ENCODE measurements at regions not wholly inside any gene's neighbourhood (a gene's known extent, or its start where the extent isn't known, plus 50 kb on each side); places are given as distances from the start of the nearest gene placed in this dataset.

- no peak for DNase-seq (ENCODE audit: unreplicated experiment)
- BruUV-seq (replicated peaks): no TSS peak
- H3K27ac Mint-ChIP-seq (ENCODE audit: low read depth, unreplicated experiment): no peak overlapping the region
- TF ChIP-seq, protein P1, sequence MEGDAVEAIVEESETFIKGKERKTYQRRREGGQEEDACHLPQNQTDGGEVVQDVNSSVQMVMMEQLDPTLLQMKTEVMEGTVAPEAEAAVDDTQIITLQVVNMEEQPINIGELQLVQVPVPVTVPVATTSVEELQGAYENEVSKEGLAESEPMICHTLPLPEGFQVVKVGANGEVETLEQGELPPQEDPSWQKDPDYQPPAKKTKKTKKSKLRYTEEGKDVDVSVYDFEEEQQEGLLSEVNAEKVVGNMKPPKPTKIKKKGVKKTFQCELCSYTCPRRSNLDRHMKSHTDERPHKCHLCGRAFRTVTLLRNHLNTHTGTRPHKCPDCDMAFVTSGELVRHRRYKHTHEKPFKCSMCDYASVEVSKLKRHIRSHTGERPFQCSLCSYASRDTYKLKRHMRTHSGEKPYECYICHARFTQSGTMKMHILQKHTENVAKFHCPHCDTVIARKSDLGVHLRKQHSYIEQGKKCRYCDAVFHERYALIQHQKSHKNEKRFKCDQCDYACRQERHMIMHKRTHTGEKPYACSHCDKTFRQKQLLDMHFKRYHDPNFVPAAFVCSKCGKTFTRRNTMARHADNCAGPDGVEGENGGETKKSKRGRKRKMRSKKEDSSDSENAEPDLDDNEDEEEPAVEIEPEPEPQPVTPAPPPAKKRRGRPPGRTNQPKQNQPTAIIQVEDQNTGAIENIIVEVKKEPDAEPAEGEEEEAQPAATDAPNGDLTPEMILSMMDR (IDR thresholded peaks at IDR 0.05; ENCODE audit: unreplicated experiment): no peak
- CTCF ChIA-PET: interaction anchor here (0.6 kb wide), 1 partner anchor 749 kb away, joined by 3 read pairs; no protein-coding TSS in a partner anchor
- H3K4me3 Mint-ChIP-seq (ENCODE audit: unreplicated experiment): no peak overlapping the region
- H3K36me3 Mint-ChIP-seq (ENCODE audit: insufficient read depth, unreplicated experiment): no peaks in the 10 kb centered on the region
- H3K9me3 Mint-ChIP-seq (ENCODE audit: unreplicated experiment): no peaks in the 10 kb centered on the region
- no peaks in the 10 kb centered on the region for H3K27me3 Mint-ChIP-seq (ENCODE audit: insufficient read depth, unreplicated experiment)
- POLR2A ChIA-PET: no interaction called here
- no peaks in the 10 kb centered on the region for H3K4me1 Mint-ChIP-seq (ENCODE audit: insufficient read depth, unreplicated experiment)
- intact Hi-C loops (cut with micrococcal nuclease): no loop called here
Observed at GRCh38 chr12:17108877-17109541, 503.0 kb upstream of the LMO3 start.

DNA sequence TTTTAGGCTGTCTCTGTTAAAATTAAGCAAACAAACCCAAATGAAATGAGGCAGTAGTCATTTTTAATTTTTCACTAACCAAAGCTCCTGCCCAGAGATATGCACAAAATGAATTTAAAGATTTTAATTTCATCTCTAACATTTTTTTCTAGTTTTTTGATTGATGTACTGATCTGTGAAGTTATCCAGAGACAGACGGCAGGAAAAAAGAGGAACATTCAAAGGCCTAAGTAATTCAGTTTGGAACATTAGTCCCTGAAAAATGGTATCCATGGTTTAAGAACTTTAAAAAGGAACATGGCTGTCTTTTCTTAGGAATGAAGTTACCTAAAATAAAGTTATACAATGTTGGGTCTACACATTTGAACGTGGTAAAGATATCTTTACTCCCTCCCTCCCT lies 498.8 kb upstream of the LMO3 start:
- Mint-ChIP-seq H3K4me1 (ENCODE audit: insufficient read depth, unreplicated experiment) (no peaks in the 10 kb centered on the region), H3K4me3 (ENCODE audit: unreplicated experiment) (no peak overlapping the region), H3K9me3 (ENCODE audit: unreplicated experiment) (no peaks in the 10 kb centered on the region), H3K27me3 (ENCODE audit: insufficient read depth, unreplicated experiment) (peaks cover 2% of the 10 kb centered on the region), H3K36me3 (ENCODE audit: insufficient read depth, unreplicated experiment) (no peaks in the 10 kb centered on the region), H3K27ac (ENCODE audit: low read depth, unreplicated experiment) (no peak overlapping the region)
- BruUV-seq (replicated peaks): no TSS peak
- intact Hi-C loops (cut with micrococcal nuclease): no loop called here
- ChIA-PET CTCF (no interaction called here), POLR2A (no interaction called here)
- no peak for DNase-seq (ENCODE audit: unreplicated experiment)
- TF ChIP-seq, protein P1 (IDR thresholded peaks at IDR 0.05; ENCODE audit: unreplicated experiment): no peak

DNA sequence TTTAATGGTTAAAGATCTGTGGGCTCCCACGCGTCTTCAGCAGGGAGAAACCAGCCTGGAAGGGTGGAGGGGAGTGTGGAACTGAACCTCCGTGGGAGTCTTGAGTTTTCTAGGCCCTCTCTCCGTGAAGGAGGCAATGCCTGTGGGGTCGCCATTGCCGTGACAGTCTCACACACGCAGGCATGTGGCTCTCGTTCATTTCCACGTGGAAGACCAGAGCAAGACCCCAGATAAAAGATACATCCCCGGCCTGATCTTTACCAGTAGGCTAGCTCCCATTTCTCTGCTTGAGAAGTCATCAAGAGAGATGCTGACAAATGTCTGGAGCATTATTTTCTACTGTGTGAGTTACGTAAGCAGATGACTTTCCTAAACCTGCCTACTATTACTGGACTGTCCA lies 491.7 kb upstream of the LMO3 start:
- CTCF ChIA-PET: interaction anchor here (0.6 kb wide), 1 partner anchor 77 kb away, joined by 3 read pairs; no protein-coding TSS in a partner anchor
- intact Hi-C loops (cut with micrococcal nuclease): no loop called here
- Mint-ChIP-seq H3K27me3 (ENCODE audit: insufficient read depth, unreplicated experiment) (peaks cover 33% of the 10 kb centered on the region), H3K27ac (ENCODE audit: low read depth, unreplicated experiment) (no peak overlapping the region), H3K36me3 (ENCODE audit: insufficient read depth, unreplicated experiment) (no peaks in the 10 kb centered on the region), H3K4me1 (ENCODE audit: insufficient read depth, unreplicated experiment) (no peaks in the 10 kb centered on the region), H3K9me3 (ENCODE audit: unreplicated experiment) (no peaks in the 10 kb centered on the region), H3K4me3 (ENCODE audit: unreplicated experiment) (no peak overlapping the region)
- POLR2A ChIA-PET: no interaction called here
- BruUV-seq (replicated peaks): no TSS peak
- no peak for DNase-seq (ENCODE audit: unreplicated experiment)
- TF ChIP-seq, protein P1 (IDR thresholded peaks at IDR 0.05; ENCODE audit: unreplicated experiment): no peak

DNA sequence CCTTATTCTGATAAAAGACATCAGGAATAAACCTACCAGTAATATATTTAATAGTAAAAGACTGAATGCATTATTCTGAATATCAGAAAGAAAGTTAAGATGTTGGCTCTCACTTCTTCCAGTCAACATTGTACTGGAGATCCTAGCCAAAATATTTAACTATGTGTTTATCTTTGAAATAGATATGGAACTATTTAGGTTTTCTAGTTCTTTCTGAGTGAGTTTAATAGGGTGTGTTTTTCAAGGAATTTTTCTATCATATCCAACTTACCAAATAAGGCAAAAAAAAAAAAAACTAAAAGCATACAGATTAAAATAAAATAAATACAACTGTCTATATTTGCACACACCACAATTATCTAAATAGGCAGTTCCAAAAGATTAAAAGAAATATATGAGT lies 478.9 kb upstream of the LMO3 start:
- CTCF ChIA-PET: no interaction called here
- H3K36me3 Mint-ChIP-seq (ENCODE audit: insufficient read depth, unreplicated experiment): no peaks in the 10 kb centered on the region
- POLR2A ChIA-PET: no interaction called here
- TF ChIP-seq, protein P1 (IDR thresholded peaks at IDR 0.05; ENCODE audit: unreplicated experiment): no peak
- H3K4me1 Mint-ChIP-seq (ENCODE audit: insufficient read depth, unreplicated experiment): no peaks in the 10 kb centered on the region
- no peak for DNase-seq (ENCODE audit: unreplicated experiment)
- H3K9me3 Mint-ChIP-seq (ENCODE audit: unreplicated experiment): no peaks in the 10 kb centered on the region
- H3K4me3 Mint-ChIP-seq (ENCODE audit: unreplicated experiment): no peak overlapping the region
- intact Hi-C loops (cut with micrococcal nuclease): no loop called here
- peaks cover 10% of the 10 kb centered on the region for H3K27me3 Mint-ChIP-seq (ENCODE audit: insufficient read depth, unreplicated experiment)
- no peak overlapping the region for H3K27ac Mint-ChIP-seq (ENCODE audit: low read depth, unreplicated experiment)
- no TSS peak for BruUV-seq (replicated peaks)
